HepG2 (cell line): ENCODE measurements at regions not wholly inside any gene's neighbourhood (a gene's known extent, or its start where the extent isn't known, plus 50 kb on each side); places are given as distances from the start of the nearest gene placed in this dataset.

Experiments used
- ATAC-seq: fragments of 200-7000 bp; cut with Tn5 transposase; 3 replicates; pipeline ENCODE4 v1.9.1; 2020; ENCODE audit warnings: mild to moderate bottlenecking, moderate library complexity
- BruUV-seq: library from RNA; stranded (reverse); fragments of 400-500 nt; replicated peaks from 2 replicates; lab custom pipeline; 2021; lab: Mats Ljungman, UMichigan
- CTCF ChIA-PET: fragments of 300-600 bp; formaldehyde crosslinking; extraction: SDS; loops from one replicate; lab custom pipeline; 2021; ENCODE audit warnings: low total read pairs, inconsistent platforms, low intra/inter-chr PET ratio; lab: Yijun Ruan, JAX
- POLR2A ChIA-PET: fragments of 350-600 bp; sonication (Branson Sonifier 250); formaldehyde crosslinking; loops from one replicate; lab custom pipeline; 2020; ENCODE audit warnings: antibody characterized with exemption, inconsistent platforms; lab: Yijun Ruan, JAX
- DNase-seq: peaks from one replicate; pipeline ENCODE4 v3.0.0-alpha.2; 2015; ENCODE audit warnings: low spot score
- FAIRE-seq: peaks from 3 replicates; lab custom pipeline; 2011; peaks lifted over from hg19 to GRCh38; lab: Jason Lieb, UNC
- H2AFZ ChIP-seq: one replicate; pipeline ENCODE4 v1.6.1; 2011; ENCODE audit warnings: low read length, inconsistent platforms
- H3K27ac ChIP-seq: fragments of 300-600 bp; 3 replicates; pipeline ENCODE4 v1.8.0; 2011; ENCODE audit warnings: mixed run types, mild to moderate bottlenecking, mixed read lengths, low read length, inconsistent platforms; ENCODE audit not compliant: insufficient read depth; ENCODE audit errors: extremely low read length
- H3K27me3 ChIP-seq, 2 experiments: fragments of 200-600 bp in 1 of 2; 2 replicates in 1 of 2; 3 replicates in 1 of 2; pipeline versions ENCODE4 v1.6.0 to v1.8.0; 2011; ENCODE audit warnings: low read length in 2 of 2, mild to moderate bottlenecking in 2 of 2, moderate library complexity in 2 of 2, inconsistent platforms in 1 of 2; ENCODE audit not compliant: insufficient read depth in 2 of 2, control insufficient read depth in 1 of 2
- H3K36me3 ChIP-seq, 2 experiments: fragments of 200-600 bp in 1 of 2; replicated peaks in 1 of 2; 2 replicates in 1 of 2; 3 replicates in 1 of 2; pipeline versions ENCODE4 v1.5.1 to v1.8.0; 2011; ENCODE audit warnings: low read length in 2 of 2, inconsistent platforms in 1 of 2; ENCODE audit not compliant: insufficient read depth in 2 of 2, control insufficient read depth in 1 of 2
- H3K4me1 ChIP-seq: 2 replicates; pipeline ENCODE4 v1.5.1; 2012; ENCODE audit warnings: low read length, inconsistent platforms; ENCODE audit not compliant: insufficient read depth
- H3K4me2 ChIP-seq: 2 replicates; pipeline ENCODE4 v1.6.0; 2011; ENCODE audit warnings: low read depth, low read length, inconsistent platforms
- H3K4me3 ChIP-seq, 3 experiments: fragments of 200-600 bp in 1 of 3; sonication (generic), shearing (Covaris generic) in 1 of 3; replicated peaks in 1 of 3; 2 replicates each; pipeline ENCODE4 v1.5.1; 2011 to 2016; ENCODE audit warnings: low read length in 3 of 3, inconsistent platforms in 2 of 3, low read depth in 2 of 3, mild to moderate bottlenecking in 2 of 3, control low read depth in 1 of 3, mixed read lengths in 1 of 3; ENCODE audit not compliant: insufficient read depth in 1 of 3
- H3K79me2 ChIP-seq: one replicate; pipeline ENCODE4 v1.6.1; 2011; ENCODE audit warnings: low read length, inconsistent platforms; ENCODE audit not compliant: insufficient read depth
- H3K9ac ChIP-seq: 2 replicates; pipeline ENCODE4 v1.6.0; 2011; ENCODE audit warnings: mild to moderate bottlenecking, low read depth, low read length, inconsistent platforms; ENCODE audit not compliant: insufficient read depth
- H3K9me3 ChIP-seq: 2 replicates; pipeline ENCODE4 v1.5.1; 2012; ENCODE audit warnings: mild to moderate bottlenecking, low read length
- H4K20me1 ChIP-seq: 2 replicates; pipeline ENCODE4 v1.6.0; 2011; ENCODE audit warnings: inconsistent platforms, mild to moderate bottlenecking, low read length, moderate library complexity; ENCODE audit not compliant: insufficient read depth
- BORCS8-MEF2B ChIP-seq: sonication (generic); formaldehyde crosslinking; IDR thresholded peaks from 2 replicates; pipeline ENCODE4 v1.8.0; 2022; ENCODE audit warnings: mild to moderate bottlenecking, missing genetic modification reagents
- CREB3 ChIP-seq: sonication (generic); formaldehyde crosslinking; IDR thresholded peaks from 2 replicates; pipeline ENCODE4 v1.5.0; 2020; ENCODE audit warnings: missing genetic modification reagents
- TERF1 ChIP-seq: sonication (generic); formaldehyde crosslinking; IDR thresholded peaks from 2 replicates; pipeline ENCODE4 v1.8.0; 2022; ENCODE audit warnings: mild to moderate bottlenecking, missing genetic modification reagents, moderate library complexity
- U2AF1 ChIP-seq: fragments of 200-400 bp; formaldehyde crosslinking; optimal IDR thresholded peaks from 2 replicates; pipeline ENCODE3; 2017; ENCODE audit warnings: mild to moderate bottlenecking, low read depth, low read length
- ZNF224 ChIP-seq: sonication (generic); formaldehyde crosslinking; IDR thresholded peaks from 2 replicates; pipeline ENCODE4 v1.5.0; 2020; ENCODE audit warnings: mild to moderate bottlenecking, missing genetic modification reagents
- ZNF260 ChIP-seq: sonication (generic); formaldehyde crosslinking; IDR thresholded peaks from 2 replicates; pipeline ENCODE4 v1.4.0; 2020; ENCODE audit warnings: missing genetic modification reagents, low read depth, mild to moderate bottlenecking, borderline replicate concordance
- WGBS: methylation state at CpG from one replicate; pipeline ENCODE4 v1.1.6; 2017; ENCODE audit warnings: low lambda C conversion rate; 5-methylcytosine and 5-hydroxymethylcytosine counted together
- in situ Hi-C: cut with HindIII; loops from 2 replicates; pipeline ENCODE4 v1.10.0; 2017; ENCODE audit warnings: low pct_unique_long_range_greater_than_20kb; ENCODE audit not compliant: extremely low pct_ligation_motif_present
- intact Hi-C: fragments of 100-400 bp; cut with micrococcal nuclease; formaldehyde crosslinking; loops from one replicate; pipeline ENCODE4 v1.10.0; 2022; ENCODE audit not compliant: unreplicated experiment
- TF ChIP-seq, protein P1 (sequence below): IDR thresholded peaks from 2 replicates; pipeline ENCODE4 v1.6.1; 2016; ENCODE audit warnings: mild to moderate bottlenecking
- TF ChIP-seq, protein P2 (sequence below): IDR thresholded peaks from 2 replicates; pipeline ENCODE4 v1.6.1; 2016; ENCODE audit warnings: low read depth, missing genetic modification reagents, missing compliant biosample characterization

DNA sequence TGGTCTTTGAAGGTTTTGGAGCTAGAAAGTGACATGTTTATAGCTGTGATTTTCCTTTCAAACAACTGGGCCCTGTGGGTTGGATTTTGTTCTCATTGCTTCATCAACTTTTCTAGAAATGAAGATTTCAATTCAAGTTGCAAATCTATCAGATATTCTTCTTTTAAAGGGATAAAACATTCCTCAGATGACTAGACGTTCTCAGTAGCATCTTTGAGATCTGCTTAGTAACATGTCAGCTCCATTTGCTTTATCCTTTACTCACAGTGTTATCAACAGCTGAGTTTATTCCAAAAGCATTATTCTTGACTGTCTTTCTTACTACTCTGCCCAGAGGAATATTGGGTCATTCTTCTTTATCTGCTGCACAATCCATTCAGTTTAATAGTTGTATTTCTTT is 108.2 kb upstream of the GIMD1 start:
- POLR2A ChIA-PET, result no interaction called here
- 0% methylated on average over 1 of the region's 1 CpG for WGBS
- Histone ChIP-seq H3K79me2 (no peaks in the 10 kb centered on the region), H3K4me1 (peaks cover 9% of the 10 kb centered on the region; the same call in 1 of the 2 replicates), H3K4me3 (no peak overlapping the region), H3K27me3 (peaks cover 1 to 5% of the 10 kb centered on the region in 2 experiments; a peak in 2 of 5 replicates), H3K27ac (no peak overlapping the region), H3K4me2 (no peak overlapping the region), H2AFZ (no peak overlapping the region), H3K36me3 (no peaks in the 10 kb centered on the region), H3K9ac (no peak overlapping the region), H3K9me3 (no peaks in the 10 kb centered on the region), H4K20me1 (no peaks in the 10 kb centered on the region)
- no peak for TF ChIP-seq U2AF1
- no peak for TF ChIP-seq ZNF224 (CRISPR knock-in tag)
- no peak for TF ChIP-seq CREB3
- no peak for TF ChIP-seq BORCS8-MEF2B (CRISPR knock-in tag)
- in situ Hi-C loops (no loop called here), intact Hi-C loops (no loop called here)
- no TSS peak for BruUV-seq
- FAIRE-seq (no peak), ATAC-seq (no peak), DNase-seq (no peak)
- CTCF ChIA-PET, result no interaction called here

DNA sequence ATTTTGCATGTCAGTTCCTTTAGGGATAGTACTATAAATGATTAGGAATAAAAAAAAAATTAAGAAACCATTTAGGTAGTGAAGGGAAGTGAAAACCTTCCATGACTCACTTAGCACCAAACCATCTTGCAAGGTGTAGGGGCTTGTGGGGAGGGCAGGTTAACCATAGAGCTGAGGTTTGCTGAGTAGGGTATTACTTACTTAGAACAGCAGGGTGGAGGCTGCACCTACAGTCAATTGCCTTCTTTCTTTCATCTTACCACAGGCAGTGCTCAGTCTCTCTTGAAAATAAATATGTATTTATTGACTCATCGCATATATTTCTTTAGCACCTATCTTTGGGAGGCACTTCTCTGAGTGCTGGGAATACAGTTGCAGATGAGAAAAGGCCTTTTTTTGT is 104.9 kb upstream of the GIMD1 start:
- H3K9me3 ChIP-seq, result no peaks in the 10 kb centered on the region
- no peaks in the 10 kb centered on the region for H3K36me3 ChIP-seq
- DNase-seq (no peak), FAIRE-seq (no peak), ATAC-seq (no peak)
- H2AFZ ChIP-seq, result no peak overlapping the region
- no peak overlapping the region for H3K27ac ChIP-seq
- ChIA-PET POLR2A (no interaction called here), CTCF (no interaction called here)
- no peak overlapping the region for H3K4me2 ChIP-seq
- intact Hi-C loops, result no loop called here
- in situ Hi-C loops, result no loop called here
- no peaks in the 10 kb centered on the region for H4K20me1 ChIP-seq
- BruUV-seq, result no TSS peak
- peaks cover 22% of the 10 kb centered on the region for H3K4me1 ChIP-seq
- 50% methylated on average over 1 of the region's 1 CpG for WGBS
- H3K27me3 ChIP-seq, result no peaks in the 10 kb centered on the region; a peak in 1 of 5 replicates
- H3K9ac ChIP-seq, result no peak overlapping the region
- TF ChIP-seq, protein P1, sequence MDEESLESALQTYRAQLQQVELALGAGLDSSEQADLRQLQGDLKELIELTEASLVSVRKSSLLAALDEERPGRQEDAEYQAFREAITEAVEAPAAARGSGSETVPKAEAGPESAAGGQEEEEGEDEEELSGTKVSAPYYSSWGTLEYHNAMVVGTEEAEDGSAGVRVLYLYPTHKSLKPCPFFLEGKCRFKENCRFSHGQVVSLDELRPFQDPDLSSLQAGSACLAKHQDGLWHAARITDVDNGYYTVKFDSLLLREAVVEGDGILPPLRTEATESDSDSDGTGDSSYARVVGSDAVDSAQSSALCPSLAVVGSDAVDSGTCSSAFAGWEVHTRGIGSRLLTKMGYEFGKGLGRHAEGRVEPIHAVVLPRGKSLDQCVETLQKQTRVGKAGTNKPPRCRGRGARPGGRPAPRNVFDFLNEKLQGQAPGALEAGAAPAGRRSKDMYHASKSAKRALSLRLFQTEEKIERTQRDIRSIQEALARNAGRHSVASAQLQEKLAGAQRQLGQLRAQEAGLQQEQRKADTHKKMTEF (CRISPR knock-in tag), result no peak
- TF ChIP-seq TERF1 (CRISPR knock-in tag) (no peak), ZNF260 (no peak)
- TF ChIP-seq, protein P2, sequence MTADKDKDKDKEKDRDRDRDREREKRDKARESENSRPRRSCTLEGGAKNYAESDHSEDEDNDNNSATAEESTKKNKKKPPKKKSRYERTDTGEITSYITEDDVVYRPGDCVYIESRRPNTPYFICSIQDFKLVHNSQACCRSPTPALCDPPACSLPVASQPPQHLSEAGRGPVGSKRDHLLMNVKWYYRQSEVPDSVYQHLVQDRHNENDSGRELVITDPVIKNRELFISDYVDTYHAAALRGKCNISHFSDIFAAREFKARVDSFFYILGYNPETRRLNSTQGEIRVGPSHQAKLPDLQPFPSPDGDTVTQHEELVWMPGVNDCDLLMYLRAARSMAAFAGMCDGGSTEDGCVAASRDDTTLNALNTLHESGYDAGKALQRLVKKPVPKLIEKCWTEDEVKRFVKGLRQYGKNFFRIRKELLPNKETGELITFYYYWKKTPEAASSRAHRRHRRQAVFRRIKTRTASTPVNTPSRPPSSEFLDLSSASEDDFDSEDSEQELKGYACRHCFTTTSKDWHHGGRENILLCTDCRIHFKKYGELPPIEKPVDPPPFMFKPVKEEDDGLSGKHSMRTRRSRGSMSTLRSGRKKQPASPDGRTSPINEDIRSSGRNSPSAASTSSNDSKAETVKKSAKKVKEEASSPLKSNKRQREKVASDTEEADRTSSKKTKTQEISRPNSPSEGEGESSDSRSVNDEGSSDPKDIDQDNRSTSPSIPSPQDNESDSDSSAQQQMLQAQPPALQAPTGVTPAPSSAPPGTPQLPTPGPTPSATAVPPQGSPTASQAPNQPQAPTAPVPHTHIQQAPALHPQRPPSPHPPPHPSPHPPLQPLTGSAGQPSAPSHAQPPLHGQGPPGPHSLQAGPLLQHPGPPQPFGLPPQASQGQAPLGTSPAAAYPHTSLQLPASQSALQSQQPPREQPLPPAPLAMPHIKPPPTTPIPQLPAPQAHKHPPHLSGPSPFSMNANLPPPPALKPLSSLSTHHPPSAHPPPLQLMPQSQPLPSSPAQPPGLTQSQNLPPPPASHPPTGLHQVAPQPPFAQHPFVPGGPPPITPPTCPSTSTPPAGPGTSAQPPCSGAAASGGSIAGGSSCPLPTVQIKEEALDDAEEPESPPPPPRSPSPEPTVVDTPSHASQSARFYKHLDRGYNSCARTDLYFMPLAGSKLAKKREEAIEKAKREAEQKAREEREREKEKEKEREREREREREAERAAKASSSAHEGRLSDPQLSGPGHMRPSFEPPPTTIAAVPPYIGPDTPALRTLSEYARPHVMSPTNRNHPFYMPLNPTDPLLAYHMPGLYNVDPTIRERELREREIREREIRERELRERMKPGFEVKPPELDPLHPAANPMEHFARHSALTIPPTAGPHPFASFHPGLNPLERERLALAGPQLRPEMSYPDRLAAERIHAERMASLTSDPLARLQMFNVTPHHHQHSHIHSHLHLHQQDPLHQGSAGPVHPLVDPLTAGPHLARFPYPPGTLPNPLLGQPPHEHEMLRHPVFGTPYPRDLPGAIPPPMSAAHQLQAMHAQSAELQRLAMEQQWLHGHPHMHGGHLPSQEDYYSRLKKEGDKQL (CRISPR knock-in tag), result no peak
- H3K79me2 ChIP-seq, result no peaks in the 10 kb centered on the region
- H3K4me3 ChIP-seq, result no peak overlapping the region
